HUDEP-2 (cell line): ENCODE measurements at regions not wholly inside any gene's neighbourhood (a gene's known extent, or its start where the extent isn't known, plus 50 kb on each side); places are given as distances from the start of the nearest gene placed in this dataset.

Experiments used
- DNase-seq, 76 experiments: peaks; one replicate each; lab custom pipeline; 2025; ENCODE audit not compliant: unreplicated experiment in 76 of 76; lab: John Stamatoyannopoulos, UW

GRCh38 chr18:22667156-22667555, 249.4 kb upstream of the CTAGE1 start:
- DNase-seq, result no peak

DNA sequence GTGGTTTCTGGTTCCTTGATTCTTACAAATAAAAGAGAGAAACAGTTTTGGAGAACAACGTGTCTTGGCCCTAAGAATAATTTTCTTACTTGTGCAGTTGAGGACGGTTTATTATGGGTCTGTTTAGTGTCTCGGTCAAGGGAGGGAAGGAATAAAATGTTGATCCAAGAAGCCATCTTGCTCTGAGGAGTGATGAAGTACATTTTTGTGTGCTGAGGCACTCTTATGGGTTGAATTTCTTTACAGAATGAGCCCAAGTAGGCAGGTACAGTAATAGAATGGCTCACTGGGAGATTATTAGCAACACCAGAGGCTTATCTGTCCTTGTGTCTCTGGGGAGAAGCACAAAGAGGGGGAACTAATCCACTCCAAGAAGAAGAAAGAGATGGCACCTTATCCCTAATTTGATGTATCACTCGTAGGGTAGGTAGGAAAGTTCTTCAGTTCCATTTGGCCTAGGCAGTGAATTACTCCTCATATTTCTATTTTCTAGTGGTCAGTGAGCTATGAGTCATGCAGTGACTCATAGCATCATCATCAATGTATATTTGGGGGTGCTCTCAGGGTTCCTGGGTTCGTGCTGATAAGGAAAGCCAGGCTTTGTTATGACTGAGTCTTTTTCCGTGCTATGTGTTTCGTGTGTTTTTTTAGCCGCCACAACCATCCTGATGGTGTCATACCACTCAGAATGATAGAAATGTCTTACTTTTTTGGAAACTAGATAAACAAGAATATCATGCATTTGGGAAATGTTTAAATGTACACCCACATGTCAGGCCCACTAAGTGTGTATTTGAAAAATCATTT, 250.1 kb upstream of the CTAGE1 start:
- peak in 19 of 76 experiments; percentile 0 to 60 (median 41) for DNase-seq

- DNase-seq, result no peak
Observed at GRCh38 chr18:22668496-22668895, 250.8 kb upstream of the CTAGE1 start.

GRCh38 chr18:22670914-22671313, 253.2 kb upstream of the CTAGE1 start:
- DNase-seq, result no peak

DNA sequence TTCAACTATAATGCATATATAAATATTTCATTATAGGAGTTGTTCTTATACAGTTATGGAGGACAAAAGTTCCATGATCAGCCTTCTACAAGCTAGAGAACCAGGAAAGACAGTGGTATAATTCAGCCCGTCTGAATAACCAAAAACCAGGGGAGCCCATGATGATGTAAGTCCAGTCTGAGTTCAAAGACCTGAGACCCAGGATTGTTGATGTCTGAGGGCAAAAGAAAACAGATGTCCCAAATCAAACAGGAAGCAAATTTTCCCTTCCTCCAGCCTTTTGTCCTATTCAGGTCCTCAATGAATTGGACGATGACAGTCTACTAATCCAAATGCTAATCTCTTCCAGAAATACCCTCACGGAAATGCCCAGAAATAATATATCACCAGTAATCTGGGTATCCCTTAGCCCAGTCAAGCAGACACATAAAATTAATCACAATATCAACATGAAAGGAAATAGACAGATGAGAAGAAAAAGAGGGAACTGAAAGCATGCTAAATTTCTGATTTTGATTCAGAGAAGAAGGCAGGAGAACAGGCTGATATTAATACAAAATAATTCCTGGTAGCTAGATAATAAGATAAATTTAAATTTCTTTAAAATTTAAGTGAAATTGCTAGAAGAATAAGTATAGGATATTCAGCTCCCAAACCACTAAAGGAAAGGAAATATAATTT, 255.6 kb upstream of the CTAGE1 start:
- no peak for DNase-seq

- DNase-seq, result no peak
Observed at GRCh38 chr18:22674272-22674671, 256.6 kb upstream of the CTAGE1 start.

DNA sequence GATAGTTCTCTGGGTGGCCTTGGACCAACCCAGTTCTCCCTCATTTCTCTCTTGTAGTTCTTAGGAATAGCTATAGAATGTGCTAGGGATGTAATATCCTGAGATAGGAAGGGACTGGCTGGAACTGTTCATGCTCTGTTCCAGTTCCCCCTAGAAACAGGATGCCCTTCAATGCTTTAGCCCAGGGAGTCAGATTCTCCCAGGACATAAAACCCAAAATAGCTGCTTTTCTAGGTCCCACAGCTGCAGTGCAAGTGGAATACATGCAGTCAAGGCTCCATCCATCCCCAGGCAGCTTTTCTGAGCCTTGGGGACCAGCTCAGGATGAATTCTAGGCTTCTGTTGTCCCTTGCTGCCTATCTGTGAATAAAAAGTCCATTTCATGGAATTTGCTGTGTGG, 257.3 kb upstream of the CTAGE1 start:
- no peak for DNase-seq

- no peak for DNase-seq
Observed at GRCh38 chr18:22676423-22676822, 256.7 kb upstream of the RBBP8 start.

- DNase-seq, result no peak
Observed at GRCh38 chr18:22678486-22678885, 254.6 kb upstream of the RBBP8 start.

GRCh38 chr18:22680944-22681343, 252.2 kb upstream of the RBBP8 start:
- no peak for DNase-seq

DNA sequence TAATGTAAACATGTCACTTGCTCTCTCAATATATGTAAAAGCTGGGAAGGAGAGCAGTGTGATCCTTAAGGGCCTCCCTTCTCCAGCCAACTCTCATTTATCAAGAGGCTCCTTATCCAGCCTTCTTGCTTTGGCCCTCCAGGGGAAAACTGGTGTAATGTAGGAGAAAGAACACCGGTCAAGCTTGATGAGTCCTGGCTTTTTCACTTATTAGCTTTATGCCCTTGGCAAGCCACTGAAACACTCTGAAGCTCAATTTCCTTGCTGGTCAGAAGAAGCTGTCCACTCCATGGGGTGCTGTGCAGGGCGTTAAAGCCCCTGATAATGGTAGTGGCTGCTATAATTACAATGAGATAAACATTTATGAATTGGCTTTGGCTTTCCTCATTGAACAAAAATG, 251.2 kb upstream of the RBBP8 start:
- no peak for DNase-seq

DNA sequence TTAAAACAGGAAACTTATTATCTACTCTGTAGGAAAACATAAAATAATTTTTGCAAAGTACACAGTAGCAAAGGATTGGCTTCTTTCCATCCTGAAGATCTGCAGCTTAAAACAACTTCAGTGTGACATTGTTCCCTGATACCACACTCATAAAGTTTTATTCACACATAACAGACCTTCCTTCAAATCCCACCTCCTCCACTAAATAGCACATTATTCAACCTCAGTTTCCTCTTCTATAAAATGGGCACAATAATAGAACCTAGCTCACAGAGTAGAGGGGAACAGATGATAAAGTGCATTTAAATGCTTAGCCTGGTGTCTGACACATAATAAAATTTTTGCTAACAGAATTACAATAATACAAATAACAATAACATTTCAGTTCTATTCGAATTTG, 250.4 kb upstream of the RBBP8 start:
- DNase-seq, result no peak

- DNase-seq, result no peak
Observed at GRCh38 chr18:22683196-22683676, 249.9 kb upstream of the RBBP8 start.

DNA sequence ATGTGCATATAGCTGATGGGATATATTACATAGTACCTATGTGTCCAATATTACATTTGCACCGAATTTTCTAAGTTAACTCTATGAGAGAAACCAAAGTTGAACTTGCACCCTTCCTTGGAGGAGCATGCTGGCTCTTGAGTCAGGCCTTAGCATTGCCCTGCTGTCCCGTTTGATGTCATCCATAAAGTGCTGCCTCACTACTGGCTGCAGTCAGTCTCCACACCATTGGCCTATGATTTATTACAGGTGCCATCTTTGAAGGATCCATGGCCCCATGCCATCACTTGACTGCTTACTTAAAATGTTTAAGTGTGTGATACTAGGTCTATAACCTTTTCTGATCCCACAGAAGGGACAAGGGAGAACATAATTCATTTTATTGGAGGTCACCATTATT, 249.3 kb upstream of the RBBP8 start:
- no peak for DNase-seq

DNA sequence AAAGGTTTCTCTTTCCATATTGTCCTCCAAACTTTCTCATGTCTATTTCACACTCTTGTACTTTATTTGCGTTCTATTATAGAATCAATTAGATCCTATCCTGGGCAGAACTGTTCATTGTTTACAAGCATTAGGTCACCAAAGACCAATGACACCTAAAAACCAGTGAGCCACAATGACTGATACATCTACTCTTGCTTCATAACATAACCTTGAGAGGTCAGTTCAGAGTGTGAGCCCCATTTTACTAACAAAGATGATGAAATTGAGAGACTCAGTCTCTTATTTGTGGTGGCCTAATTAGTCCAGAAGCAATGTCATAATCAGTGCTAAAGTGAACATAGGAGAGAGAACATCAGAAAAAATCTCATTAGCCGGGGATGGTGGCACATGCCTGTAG, 248.9 kb upstream of the RBBP8 start:
- no peak for DNase-seq

DNA sequence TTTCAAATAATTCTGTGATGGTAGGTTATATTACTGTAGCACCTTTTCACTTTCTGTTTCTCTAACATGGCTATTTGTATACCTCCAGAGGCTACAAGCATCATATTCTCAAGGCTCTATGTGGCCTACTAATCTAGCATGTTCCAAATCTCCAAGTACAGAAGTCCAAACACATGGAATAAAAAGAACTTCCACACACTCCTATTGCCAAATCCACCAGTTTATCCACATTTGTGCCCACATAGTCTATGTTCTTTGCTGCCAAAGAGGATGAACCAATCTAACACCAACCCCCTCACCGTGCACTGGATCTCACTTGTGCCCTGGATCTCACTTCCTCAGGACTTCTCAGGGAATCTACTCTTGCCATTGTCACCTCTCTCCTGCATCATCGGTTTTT, 247.3 kb upstream of the RBBP8 start:
- DNase-seq, result no peak

- no peak for DNase-seq
Observed at GRCh38 chr18:22687892-22688680, 245.0 kb upstream of the RBBP8 start.

- DNase-seq, result no peak
Observed at GRCh38 chr18:22688877-22689496, 244.1 kb upstream of the RBBP8 start.

DNA sequence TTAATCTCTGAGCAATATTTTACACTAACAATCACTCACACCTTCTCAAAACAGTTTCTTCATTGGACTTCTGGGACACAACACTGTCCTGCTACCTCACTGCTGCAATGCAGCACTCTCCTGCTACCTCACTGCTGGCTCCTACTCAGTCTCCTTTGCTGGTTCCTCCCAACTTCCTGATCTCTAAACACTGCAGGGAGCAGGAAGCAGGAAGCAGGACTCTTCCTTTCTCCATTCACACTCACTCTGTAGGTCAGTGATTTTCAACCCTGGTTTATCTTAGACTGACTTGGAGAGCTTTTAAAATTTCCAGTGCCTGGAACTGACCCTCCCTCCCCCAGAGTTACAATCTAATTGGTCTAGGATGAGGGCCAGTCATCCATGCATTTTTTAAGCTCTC, 243.4 kb upstream of the RBBP8 start:
- no peak for DNase-seq

- no peak for DNase-seq
Observed at GRCh38 chr18:22690556-22690955, 242.6 kb upstream of the RBBP8 start.
